H1 (cell line): ENCODE measurements at regions not wholly inside any gene's neighbourhood (a gene's known extent, or its start where the extent isn't known, plus 50 kb on each side); places are given as distances from the start of the nearest gene placed in this dataset.

ENCODE experiments used
- CTCF ChIA-PET: fragments of 300-600 bp; sonication (Branson Sonifier 250); formaldehyde crosslinking; loops from one replicate; lab custom pipeline; 2021; ENCODE audit not compliant: partially characterized antibody; lab: Charles Lee
- POLR2A ChIA-PET: fragments of 300-600 bp; sonication (Branson Sonifier 250); formaldehyde crosslinking; loops from one replicate; lab custom pipeline; 2021; ENCODE audit warnings: inconsistent platforms; ENCODE audit not compliant: partially characterized antibody; lab: Charles Lee
- DNase-seq, 2 experiments: peaks; one replicate each; pipeline versions ENCODE4 v3.0.0 to v3.0.0-alpha.2; 2010 to 2022; ENCODE audit warnings: low spot score in 2 of 2, low read depth in 1 of 2, mixed read lengths in 1 of 2
- FAIRE-seq: peaks from 2 replicates; lab custom pipeline; 2011; peaks lifted over from hg19 to GRCh38; lab: Jason Lieb, UNC
- H2AFZ ChIP-seq: 2 replicates; pipeline ENCODE4 v1.8.1; 2012; ENCODE audit warnings: low read length, inconsistent platforms
- H2AK5ac ChIP-seq: 2 replicates; pipeline ENCODE4 v1.6.1; 2013; ENCODE audit warnings: low read depth, low read length
- H2BK120ac ChIP-seq: replicated peaks from 2 replicates; pipeline ENCODE3; 2013; ENCODE audit warnings: low read depth, low read length, inconsistent platforms
- H2BK12ac ChIP-seq: 2 replicates; pipeline ENCODE4 v1.6.1; 2013; ENCODE audit warnings: low read depth, low read length
- H2BK15ac ChIP-seq: 2 replicates; pipeline ENCODE4 v1.6.1; 2013; ENCODE audit warnings: low read length
- H2BK20ac ChIP-seq: 2 replicates; pipeline ENCODE4 v1.6.1; 2013; ENCODE audit warnings: low read length
- H2BK5ac ChIP-seq: 2 replicates; pipeline ENCODE4 v1.6.1; 2013; ENCODE audit warnings: low read depth, low read length
- H3K14ac ChIP-seq: 2 replicates; pipeline ENCODE4 v1.6.1; 2013; ENCODE audit warnings: inconsistent platforms; ENCODE audit not compliant: insufficient read length
- H3K18ac ChIP-seq: 2 replicates; pipeline ENCODE4 v1.6.1; 2013; ENCODE audit warnings: low read length; ENCODE audit errors: extremely low read depth
- H3K23ac ChIP-seq: 2 replicates; pipeline ENCODE4 v1.6.1; 2013; ENCODE audit warnings: inconsistent platforms; ENCODE audit not compliant: insufficient read length
- H3K23me2 ChIP-seq: 2 replicates; pipeline ENCODE4 v1.6.1; 2013; ENCODE audit warnings: low read depth, low read length
- H3K27ac ChIP-seq: 2 replicates; pipeline ENCODE4 v1.6.1; 2011; ENCODE audit warnings: low read depth, low read length, inconsistent platforms
- H3K27me3 ChIP-seq, 4 experiments: replicated peaks in 1 of 4; 1 replicate in 1 of 4; 2 replicates in 3 of 4; pipeline versions ENCODE4 v1.6.1 to v1.8.1; 2011 to 2013; ENCODE audit warnings: low read length in 3 of 4, mild to moderate bottlenecking in 3 of 4, inconsistent platforms in 2 of 4, mixed read lengths in 2 of 4, moderate library complexity in 1 of 4; ENCODE audit not compliant: control insufficient read depth in 3 of 4, insufficient read depth in 3 of 4; ENCODE audit errors: extremely low read depth in 1 of 4
- H3K36me3 ChIP-seq, 4 experiments: 2 replicates each; pipeline versions ENCODE4 v1.6.1 to v1.8.1; 2011 to 2013; ENCODE audit warnings: mild to moderate bottlenecking in 4 of 4, low read length in 3 of 4, moderate library complexity in 2 of 4, control low read depth in 1 of 4, inconsistent platforms in 1 of 4; ENCODE audit not compliant: insufficient read depth in 4 of 4, control insufficient read depth in 2 of 4
- H3K4ac ChIP-seq: replicated peaks from 2 replicates; pipeline ENCODE3; 2013; ENCODE audit warnings: low read length, low read depth, mixed read lengths, inconsistent platforms; ENCODE audit not compliant: insufficient read length
- H3K4me1 ChIP-seq, 4 experiments: replicated peaks in 1 of 4; 1 replicate in 1 of 4; 2 replicates in 3 of 4; pipeline versions ENCODE4 v1.6.1 to v1.8.1; 2011 to 2013; ENCODE audit warnings: low read length in 3 of 4, inconsistent platforms in 2 of 4, mixed read lengths in 1 of 4; ENCODE audit not compliant: insufficient read depth in 4 of 4, control insufficient read depth in 3 of 4
- H3K4me2 ChIP-seq, 2 experiments: 2 replicates each; pipeline versions ENCODE4 v1.6.1 to v1.8.1; 2011 to 2013; ENCODE audit warnings: low read depth in 2 of 2, low read length in 2 of 2, control low read depth in 1 of 2, inconsistent platforms in 1 of 2, mild to moderate bottlenecking in 1 of 2; ENCODE audit not compliant: insufficient read depth in 1 of 2
- H3K4me3 ChIP-seq, 4 experiments: fragments of 200-600, 300-600 bp in 1 of 4; sonication (generic), shearing (Covaris generic), sonication (Bioruptor Twin) in 1 of 4; 2 replicates each; pipeline versions ENCODE4 v1.5.1 to v1.8.1; 2011 to 2016; ENCODE audit warnings: low read length in 4 of 4, low read depth in 3 of 4, control low read depth in 2 of 4, inconsistent platforms in 2 of 4, mild to moderate bottlenecking in 2 of 4, mixed read lengths in 1 of 4, moderate library complexity in 1 of 4; ENCODE audit not compliant: insufficient read depth in 2 of 4; ENCODE audit errors: extremely low read depth in 1 of 4
- H3K56ac ChIP-seq: replicated peaks from 2 replicates; pipeline ENCODE3; 2013; ENCODE audit warnings: low read depth, mild to moderate bottlenecking, mixed read lengths, low read length, inconsistent platforms; ENCODE audit not compliant: insufficient read length
- H3K79me1 ChIP-seq: 2 replicates; pipeline ENCODE4 v1.6.1; 2013; ENCODE audit warnings: low read depth, low read length, control low read depth
- H3K79me2 ChIP-seq, 2 experiments: 2 replicates each; pipeline versions ENCODE4 v1.6.1 to v1.8.1; 2012 to 2013; ENCODE audit warnings: low read length in 2 of 2, mild to moderate bottlenecking in 2 of 2, inconsistent platforms in 1 of 2; ENCODE audit not compliant: insufficient read depth in 2 of 2, control insufficient read depth in 1 of 2
- H3K9ac ChIP-seq, 4 experiments: replicated peaks in 1 of 4; 1 replicate in 1 of 4; 2 replicates in 3 of 4; pipeline versions ENCODE4 v1.6.1 to v1.8.1; 2011 to 2013; ENCODE audit warnings: low read depth in 3 of 4, low read length in 3 of 4, control low read depth in 2 of 4, mild to moderate bottlenecking in 2 of 4, moderate library complexity in 2 of 4, inconsistent platforms in 1 of 4; ENCODE audit errors: extremely low read depth in 1 of 4
- H3K9me3 ChIP-seq, 2 experiments: 2 replicates each; pipeline versions ENCODE4 v1.6.1 to v1.8.1; 2012 to 2013; ENCODE audit warnings: mild to moderate bottlenecking in 2 of 2, moderate library complexity in 2 of 2, control low read depth in 1 of 2, inconsistent platforms in 1 of 2, low read depth in 1 of 2, low read length in 1 of 2, mixed read lengths in 1 of 2; ENCODE audit not compliant: insufficient read depth in 2 of 2
- H4K20me1 ChIP-seq, 2 experiments: replicated peaks in 1 of 2; 2 replicates each; pipeline versions ENCODE3 to v1.8.1; 2011 to 2013; ENCODE audit warnings: inconsistent platforms in 2 of 2, low read length in 2 of 2, mild to moderate bottlenecking in 1 of 2; ENCODE audit not compliant: insufficient read depth in 2 of 2, control insufficient read depth in 1 of 2
- H4K5ac ChIP-seq: 2 replicates; pipeline ENCODE4 v1.6.1; 2013; ENCODE audit warnings: low read length, low read depth, mixed read lengths, inconsistent platforms; ENCODE audit not compliant: insufficient read length
- H4K8ac ChIP-seq: 2 replicates; pipeline ENCODE4 v1.8.0; 2013; ENCODE audit warnings: mild to moderate bottlenecking, moderate library complexity, low read length, inconsistent platforms; ENCODE audit not compliant: insufficient read depth; ENCODE audit errors: extremely low read depth
- H4K91ac ChIP-seq: replicated peaks from 2 replicates; pipeline ENCODE3; 2013; ENCODE audit warnings: low read length, mixed read lengths, inconsistent platforms; ENCODE audit not compliant: insufficient read length
- ASH2L ChIP-seq: fragments of 200-600, 300-600 bp; sonication (generic); IDR thresholded peaks from one replicate; pipeline ENCODE4 v1.7.1; 2017; ENCODE audit warnings: low read length
- CTCF ChIP-seq, 3 experiments: IDR thresholded peaks; 1 replicate in 2 of 3; 2 replicates in 1 of 3; pipeline versions ENCODE4 v1.5.1 to v1.6.1; 2011; ENCODE audit warnings: low read length in 3 of 3, mild to moderate bottlenecking in 3 of 3, inconsistent platforms in 2 of 3, low read depth in 1 of 3, moderate library complexity in 1 of 3; ENCODE audit not compliant: insufficient read depth in 1 of 3; ENCODE audit errors: control extremely low read depth in 1 of 3
- EGR1 ChIP-seq: IDR thresholded peaks from 2 replicates; pipeline ENCODE4 v1.6.1; 2011; ENCODE audit warnings: low read depth, low read length, borderline replicate concordance
- EZH2 ChIP-seq: fragments of 200-600 bp; sonication (generic); IDR thresholded peaks from 2 replicates; pipeline ENCODE4 v1.7.1; 2012; ENCODE audit warnings: low read depth, mild to moderate bottlenecking, moderate library complexity, low read length, inconsistent platforms; ENCODE audit not compliant: severe bottlenecking
- HDAC6 ChIP-seq: IDR thresholded peaks from one replicate; pipeline ENCODE4 v1.7.1; 2012; ENCODE audit warnings: low read depth, mild to moderate bottlenecking, inconsistent platforms, low read length, moderate library complexity
- PHF8 ChIP-seq: fragments of 200-600 bp; sonication (generic); conservative IDR thresholded peaks from 2 replicates; pipeline ENCODE4 v1.7.1; 2012; ENCODE audit warnings: low read depth, mild to moderate bottlenecking, inconsistent platforms, low read length, moderate library complexity
- RAD21 ChIP-seq, 2 experiments: IDR thresholded peaks in 1 of 2; conservative IDR thresholded peaks in 1 of 2; 2 replicates each; pipeline ENCODE4 v1.6.1; 2011; ENCODE audit warnings: low read depth in 2 of 2, low read length in 2 of 2, improper control_type of control experiment in 1 of 2, inconsistent platforms in 1 of 2, mild to moderate bottlenecking in 1 of 2, moderate library complexity in 1 of 2
- RFX5 ChIP-seq: IDR thresholded peaks from 2 replicates; pipeline ENCODE4 v1.6.1; 2011; ENCODE audit warnings: low read depth, low read length, improper control_type of control experiment, borderline replicate concordance
- YY1 ChIP-seq: IDR thresholded peaks from 2 replicates; pipeline ENCODE4 v1.6.1; 2011; ENCODE audit warnings: low read depth, mild to moderate bottlenecking, low read length
- WGBS, 2 experiments: shearing (Covaris generic) in 1 of 2; methylation state at CpG; one replicate each; pipeline versions ENCODE4 v1.1.6 to v1.1.7; 2013 to 2015; ENCODE audit warnings: low lambda C conversion rate in 2 of 2, mixed read lengths in 2 of 2, inconsistent platforms in 1 of 2, low coverage in 1 of 2, missing lambda C conversion rate in 1 of 2; ENCODE audit not compliant: insufficient replicate concordance in 2 of 2, insufficient coverage in 1 of 2, insufficient read length in 1 of 2; ENCODE audit errors: extremely low coverage in 1 of 2, missing lambda C conversion rate in 1 of 2; 5-methylcytosine and 5-hydroxymethylcytosine counted together

DNA sequence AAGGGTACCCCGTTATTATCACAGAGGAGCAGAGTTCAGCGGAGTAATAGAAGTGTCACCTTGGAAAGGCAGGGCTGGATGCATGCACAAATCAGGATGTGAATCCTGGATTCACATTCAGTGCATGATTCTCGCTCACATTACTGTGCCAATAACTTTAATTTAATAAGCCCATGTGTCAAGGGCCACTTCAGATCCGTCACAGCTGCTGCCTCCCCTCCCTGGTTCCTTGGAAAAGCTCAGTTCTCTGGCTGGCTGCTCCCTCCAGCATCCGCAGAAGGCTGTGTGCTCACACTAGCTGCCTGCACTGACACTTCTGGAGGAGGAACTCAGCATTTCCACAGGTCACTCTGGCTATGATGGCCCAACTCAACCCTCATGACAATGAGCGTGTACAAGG lies 256.8 kb upstream of the ADAMTS16 start:
- no peaks in the 10 kb centered on the region for H3K27me3 ChIP-seq
- no peak overlapping the region for H3K23ac ChIP-seq
- ChIA-PET CTCF (interaction anchor here (2.8 to 9.1 kb wide), 2 partner anchors 58 to 537 kb away, joined by 9 to 119 read pairs; partner anchors contain the start of gene ICE1), POLR2A (no interaction called here)
- H3K23me2 ChIP-seq = no peaks in the 10 kb centered on the region
- DNase-seq = no peak
- H2AK5ac ChIP-seq = no peak overlapping the region
- H3K4me1 ChIP-seq = no peaks in the 10 kb centered on the region
- H3K14ac ChIP-seq = no peak overlapping the region
- 83% methylated on average over 6 of the region's 6 CpGs; no CpG with 5 or more reads in 1 of the 2 experiments for WGBS, 2 experiments
- H3K4me2 ChIP-seq = no peak overlapping the region
- no peak overlapping the region for H2BK5ac ChIP-seq
- H2BK120ac ChIP-seq = no peak overlapping the region
- no peaks in the 10 kb centered on the region for H3K36me3 ChIP-seq
- no peak overlapping the region for H2BK12ac ChIP-seq
- no peak for TF ChIP-seq HDAC6
- no peak for TF ChIP-seq RFX5
- TF ChIP-seq EZH2 = no peak
- TF ChIP-seq PHF8 = no peak
- no peak for TF ChIP-seq RAD21 (IDR thresholded peaks at IDR 0.05 in 1 of 2, conservative IDR thresholded peaks at IDR 0.05 in 1 of 2; ENCODE audit: low read depth in 2 of 2, low read length in 2 of 2)
- no peak for TF ChIP-seq ASH2L
- TF ChIP-seq YY1 = no peak
- no peak for TF ChIP-seq CTCF (IDR thresholded peaks at IDR 0.05; ENCODE audit: control extremely low read depth in 1 of 3, insufficient read depth in 1 of 3, low read depth in 1 of 3, low read length in 3 of 3)
- no peak for TF ChIP-seq EGR1
- H3K79me1 ChIP-seq = no peaks in the 10 kb centered on the region
- H3K4me3 ChIP-seq = no peak overlapping the region
- no peaks in the 10 kb centered on the region for H3K79me2 ChIP-seq
- no peak overlapping the region for H4K8ac ChIP-seq
- no peak overlapping the region for H3K27ac ChIP-seq
- H2AFZ ChIP-seq = no peak overlapping the region
- H2BK20ac ChIP-seq = no peak overlapping the region
- no peak overlapping the region for H3K18ac ChIP-seq
- H4K20me1 ChIP-seq = no peaks in the 10 kb centered on the region
- H3K4ac ChIP-seq = no peak overlapping the region
- FAIRE-seq = no peak
- H3K9me3 ChIP-seq = no peaks in the 10 kb centered on the region
- H3K56ac ChIP-seq = no peak overlapping the region
- H3K9ac ChIP-seq = no peak overlapping the region
- H2BK15ac ChIP-seq = no peak overlapping the region
- H4K91ac ChIP-seq = no peak overlapping the region
- no peak overlapping the region for H4K5ac ChIP-seq
